Loucy (cell line): ENCODE measurements at regions not wholly inside any gene's neighbourhood (a gene's known extent, or its start where the extent isn't known, plus 50 kb on each side); places are given as distances from the start of the nearest gene placed in this dataset.

Experiments
- H2AFZ ChIP-seq: fragments of 200-600 bp; sonication (generic); 2 replicates; pipeline ENCODE4 v1.6.0; 2016; ENCODE audit warnings: antibody characterized with exemption, mild to moderate bottlenecking, low read length, moderate library complexity
- H3F3A ChIP-seq: fragments of 200-600 bp; 2 replicates; pipeline ENCODE4 v1.6.0; 2016; ENCODE audit warnings: antibody characterized with exemption, low read depth, mild to moderate bottlenecking
- H3K27me3 ChIP-seq: fragments of 200-600 bp; sonication (generic); 2 replicates; pipeline ENCODE4 v1.6.1; 2014; ENCODE audit warnings: low read length, mild to moderate bottlenecking; ENCODE audit not compliant: insufficient read depth, poor library complexity, severe bottlenecking
- H3K36me3 ChIP-seq: fragments of 200-600 bp; sonication (generic); 2 replicates; pipeline ENCODE4 v1.6.1; 2016; ENCODE audit warnings: low read length; ENCODE audit not compliant: insufficient read depth
- H3K4me1 ChIP-seq: fragments of 200-600 bp; sonication (generic); 2 replicates; pipeline ENCODE4 v1.5.1; 2014; ENCODE audit warnings: low read length, mild to moderate bottlenecking; ENCODE audit not compliant: insufficient read depth, poor library complexity, severe bottlenecking
- H3K4me2 ChIP-seq: fragments of 200-600 bp; sonication (generic); 2 replicates; pipeline ENCODE4 v1.6.0; 2014; ENCODE audit warnings: antibody characterized with exemption, low read length, low read depth, mild to moderate bottlenecking; ENCODE audit not compliant: poor library complexity, severe bottlenecking
- H3K4me3 ChIP-seq: fragments of 200-600 bp; sonication (generic); 2 replicates; pipeline ENCODE4 v1.5.1; 2014; ENCODE audit warnings: low read length, mild to moderate bottlenecking, mixed read lengths; ENCODE audit not compliant: poor library complexity, severe bottlenecking
- H3K79me2 ChIP-seq: fragments of 200-600 bp; sonication (generic); 2 replicates; pipeline ENCODE4 v1.6.1; 2014; ENCODE audit warnings: low read length; ENCODE audit not compliant: insufficient read depth
- H3K9ac ChIP-seq: fragments of 200-600 bp; sonication (generic); 2 replicates; pipeline ENCODE4 v1.6.0; 2014; ENCODE audit warnings: mild to moderate bottlenecking, low read depth, low read length, moderate library complexity; ENCODE audit not compliant: poor library complexity, severe bottlenecking
- H3K9me2 ChIP-seq: fragments of 200-600 bp; sonication (generic); replicated peaks from 2 replicates; pipeline ENCODE4 v1.6.1; 2016; ENCODE audit warnings: low read depth, low read length, mixed read lengths
- H3K9me3 ChIP-seq: fragments of 200-600 bp; sonication (generic); 2 replicates; pipeline ENCODE4 v1.6.1; 2014; ENCODE audit warnings: mild to moderate bottlenecking, antibody characterized with exemption, low read length, low read depth; ENCODE audit not compliant: insufficient read depth
- H4K20me1 ChIP-seq: fragments of 200-600 bp; sonication (generic); 2 replicates; pipeline ENCODE4 v1.6.0; 2014; ENCODE audit warnings: antibody characterized with exemption, low read length, mild to moderate bottlenecking; ENCODE audit not compliant: insufficient read depth, poor library complexity, severe bottlenecking
- EZH2phosphoT487 ChIP-seq: fragments of 200-600 bp; IDR thresholded peaks from 2 replicates; pipeline ENCODE4 v1.6.1; 2018; ENCODE audit warnings: antibody characterized with exemption, mild to moderate bottlenecking, moderate library complexity, borderline replicate concordance
- TF ChIP-seq, protein P1 (sequence below): fragments of 200-600 bp; sonication (generic); conservative IDR thresholded peaks from 2 replicates; pipeline ENCODE4 v1.5.1; 2014; ENCODE audit warnings: mild to moderate bottlenecking, antibody characterized with exemption, low read length

- H3K9me2 ChIP-seq, result no peaks in the 10 kb centered on the region
- peaks cover 19% of the 10 kb centered on the region for H3K9me3 ChIP-seq
- H3K79me2 ChIP-seq, result no peaks in the 10 kb centered on the region
- no peaks in the 10 kb centered on the region for H3K4me1 ChIP-seq
- H2AFZ ChIP-seq, result no peak overlapping the region
- no peaks in the 10 kb centered on the region for H3K36me3 ChIP-seq
- H3K27me3 ChIP-seq, result no peaks in the 10 kb centered on the region
- no peaks in the 10 kb centered on the region for H4K20me1 ChIP-seq
- H3F3A ChIP-seq, result no peaks in the 10 kb centered on the region
- H3K9ac ChIP-seq, result no peak overlapping the region
- H3K4me2 ChIP-seq, result no peak overlapping the region
- no peak for TF ChIP-seq EZH2phosphoT487
- TF ChIP-seq, protein P1, sequence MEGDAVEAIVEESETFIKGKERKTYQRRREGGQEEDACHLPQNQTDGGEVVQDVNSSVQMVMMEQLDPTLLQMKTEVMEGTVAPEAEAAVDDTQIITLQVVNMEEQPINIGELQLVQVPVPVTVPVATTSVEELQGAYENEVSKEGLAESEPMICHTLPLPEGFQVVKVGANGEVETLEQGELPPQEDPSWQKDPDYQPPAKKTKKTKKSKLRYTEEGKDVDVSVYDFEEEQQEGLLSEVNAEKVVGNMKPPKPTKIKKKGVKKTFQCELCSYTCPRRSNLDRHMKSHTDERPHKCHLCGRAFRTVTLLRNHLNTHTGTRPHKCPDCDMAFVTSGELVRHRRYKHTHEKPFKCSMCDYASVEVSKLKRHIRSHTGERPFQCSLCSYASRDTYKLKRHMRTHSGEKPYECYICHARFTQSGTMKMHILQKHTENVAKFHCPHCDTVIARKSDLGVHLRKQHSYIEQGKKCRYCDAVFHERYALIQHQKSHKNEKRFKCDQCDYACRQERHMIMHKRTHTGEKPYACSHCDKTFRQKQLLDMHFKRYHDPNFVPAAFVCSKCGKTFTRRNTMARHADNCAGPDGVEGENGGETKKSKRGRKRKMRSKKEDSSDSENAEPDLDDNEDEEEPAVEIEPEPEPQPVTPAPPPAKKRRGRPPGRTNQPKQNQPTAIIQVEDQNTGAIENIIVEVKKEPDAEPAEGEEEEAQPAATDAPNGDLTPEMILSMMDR, result no peak
- H3K4me3 ChIP-seq, result no peak overlapping the region
Measured at GRCh38 chr15:25933456-25934158, 70.5 kb upstream of the ATP10A start.

DNA sequence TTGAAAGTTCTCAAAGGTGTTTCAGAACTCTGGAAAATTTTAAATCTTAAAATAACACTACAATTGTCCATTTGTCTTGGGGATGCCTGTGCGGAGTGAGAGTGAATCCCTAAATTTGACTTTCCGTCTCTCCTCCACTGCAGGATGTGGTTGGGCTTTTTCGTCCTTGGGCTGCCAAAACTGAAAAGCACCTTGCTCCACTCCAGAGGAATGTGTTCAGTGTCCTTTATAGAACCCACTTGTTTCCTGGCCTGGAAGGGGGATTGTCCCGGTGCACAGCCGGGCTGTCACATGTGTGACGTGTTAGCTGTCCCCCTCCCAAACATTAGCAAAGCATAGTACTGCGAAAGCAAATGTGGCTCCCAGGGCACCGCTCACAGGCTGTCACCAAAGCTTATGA lies 69.6 kb upstream of the ATP10A start:
- Histone ChIP-seq H3K9me2 (no peaks in the 10 kb centered on the region), H3K9me3 (peaks cover 13% of the 10 kb centered on the region), H3K4me3 (no peak overlapping the region), H3K27me3 (no peaks in the 10 kb centered on the region), H4K20me1 (no peaks in the 10 kb centered on the region), H2AFZ (no peak overlapping the region), H3K36me3 (no peaks in the 10 kb centered on the region), H3K4me2 (no peak overlapping the region), H3K4me1 (no peaks in the 10 kb centered on the region), H3F3A (no peaks in the 10 kb centered on the region), H3K79me2 (no peaks in the 10 kb centered on the region), H3K9ac (no peak overlapping the region)
- TF ChIP-seq EZH2phosphoT487, result no peak
- TF ChIP-seq, protein P1, result no peak

DNA sequence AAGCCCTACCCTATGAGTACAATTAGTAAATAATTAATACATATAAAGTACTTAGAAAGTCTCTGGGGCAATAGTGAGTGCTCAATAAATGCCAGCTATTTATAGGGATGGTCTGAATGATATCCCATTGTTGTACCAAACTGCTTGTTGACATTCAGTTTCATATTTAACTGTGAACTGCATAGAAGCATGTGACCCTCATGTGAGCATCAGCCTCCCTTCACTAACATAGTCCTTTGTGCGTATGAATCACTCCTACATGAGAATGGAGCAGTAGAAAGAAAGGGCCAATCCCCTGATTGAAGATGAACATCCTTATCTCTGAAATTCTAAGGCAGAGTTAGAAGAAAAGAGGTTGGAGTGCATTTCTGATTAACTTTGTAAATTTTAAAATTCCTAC lies 68.7 kb upstream of the ATP10A start:
- Histone ChIP-seq H3F3A (no peaks in the 10 kb centered on the region), H3K4me2 (no peak overlapping the region), H2AFZ (no peak overlapping the region), H3K79me2 (no peaks in the 10 kb centered on the region), H3K27me3 (no peaks in the 10 kb centered on the region), H3K9me3 (peaks cover 12% of the 10 kb centered on the region), H3K4me3 (no peak overlapping the region), H3K9ac (no peak overlapping the region), H4K20me1 (no peaks in the 10 kb centered on the region), H3K4me1 (no peaks in the 10 kb centered on the region), H3K36me3 (no peaks in the 10 kb centered on the region), H3K9me2 (no peaks in the 10 kb centered on the region)
- no peak for TF ChIP-seq EZH2phosphoT487
- TF ChIP-seq, protein P1, result no peak
